ENCODE measurements at regions not wholly inside any gene's neighbourhood (a gene's known extent, or its start where the extent isn't known, plus 50 kb on each side); places are given as distances from the start of the nearest gene placed in this dataset.

DNA sequence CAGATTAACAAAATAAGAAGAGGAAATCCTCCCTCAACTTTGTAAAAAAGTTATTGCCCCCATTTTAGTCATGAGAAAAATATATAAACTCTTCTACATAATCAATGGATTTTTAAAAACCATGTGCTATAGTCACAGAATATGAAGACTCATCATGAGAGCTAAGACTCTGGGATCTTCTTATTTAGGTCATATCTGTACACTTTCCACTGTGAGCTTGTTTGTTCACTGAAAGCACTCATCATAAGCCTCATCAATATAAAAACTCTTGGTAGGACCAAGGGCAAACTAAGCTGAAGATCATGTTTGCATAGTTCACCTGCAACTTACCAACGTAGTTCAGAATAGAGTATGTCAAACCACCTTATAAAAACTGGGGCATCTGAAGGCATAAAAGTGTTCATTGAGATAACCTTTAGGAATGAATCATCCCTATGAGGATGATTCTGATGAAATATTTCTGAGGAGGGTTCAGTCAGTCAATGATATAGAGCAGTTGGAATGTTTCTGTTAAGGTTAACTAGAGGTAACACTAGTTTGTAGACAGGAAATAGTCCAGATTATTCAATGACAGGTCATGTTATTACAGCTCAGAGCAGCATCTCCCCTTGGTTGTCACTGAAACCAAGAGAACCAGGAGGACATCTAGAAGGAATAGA is 289.9 kb upstream of the SMC2 start:
- Histone ChIP-seq H3K4me3 (replicated peaks in 1 of 3; ENCODE audit: insufficient read depth in 1 of 3, low read depth in 1 of 3, low read length in 3 of 3) (no peak overlapping the region), H3K9ac (replicated peaks; ENCODE audit: extremely low read depth, insufficient read depth, low read length) (no peak overlapping the region), H3K36me3 (ENCODE audit: control insufficient read depth in 2 of 2, extremely low read depth in 1 of 2, insufficient read depth in 2 of 2, low read length in 2 of 2) (no peaks in the 10 kb centered on the region), H3K9me1 (replicated peaks; ENCODE audit: control insufficient read depth, extremely low read depth, insufficient read depth, low read length) (no peaks in the 10 kb centered on the region), H3K4me2 (ENCODE audit: insufficient read depth, low read length) (no peak overlapping the region), H3K27me3 (ENCODE audit: control insufficient read depth in 2 of 2, insufficient read depth in 2 of 2, low read length in 2 of 2) (no peaks in the 10 kb centered on the region), H3K4me1 (ENCODE audit: control insufficient read depth, extremely low read depth, insufficient read depth, low read length) (no peaks in the 10 kb centered on the region), H3K27ac (ENCODE audit: insufficient read depth, low read depth, low read length) (no peak overlapping the region), H3K9me3 (replicated peaks; ENCODE audit: control insufficient read depth, insufficient read depth, low read length) (no peaks in the 10 kb centered on the region), H4K20me1 (replicated peaks; ENCODE audit: control insufficient read depth, extremely low read depth, insufficient read depth, low read length) (no peaks in the 10 kb centered on the region), H2AFZ (ENCODE audit: low read depth, low read length) (no peak overlapping the region), H3K79me2 (ENCODE audit: control insufficient read depth, insufficient read depth, low read length) (no peaks in the 10 kb centered on the region)
- intact Hi-C loops (cut with micrococcal nuclease) (no loop called here), dilution Hi-C loops (cut with MboI; ENCODE audit: extremely low pct_ligation_motif_present, low sequenced_read_pairs) (no loop called here)
- DNase-seq (ENCODE audit: low read depth, low spot score) (no peak), FAIRE-seq (no peak)
- CTCF ChIA-PET, result no interaction called here
- POLR2A ChIA-PET, result no interaction called here
- no TSS peak for BruUV-seq (replicated peaks)
- TF ChIP-seq MYC (IDR thresholded peaks at IDR 0.05; ENCODE audit: low read depth, low read length), result no peak
- TF ChIP-seq JUN (IDR thresholded peaks at IDR 0.05; ENCODE audit: borderline replicate concordance, insufficient read depth, insufficient read length, low read depth), result no peak
- no peak for TF ChIP-seq EZH2 (IDR thresholded peaks at IDR 0.05; ENCODE audit: borderline replicate concordance, low read depth, low read length, severe bottlenecking)
- TF ChIP-seq, protein P1, sequence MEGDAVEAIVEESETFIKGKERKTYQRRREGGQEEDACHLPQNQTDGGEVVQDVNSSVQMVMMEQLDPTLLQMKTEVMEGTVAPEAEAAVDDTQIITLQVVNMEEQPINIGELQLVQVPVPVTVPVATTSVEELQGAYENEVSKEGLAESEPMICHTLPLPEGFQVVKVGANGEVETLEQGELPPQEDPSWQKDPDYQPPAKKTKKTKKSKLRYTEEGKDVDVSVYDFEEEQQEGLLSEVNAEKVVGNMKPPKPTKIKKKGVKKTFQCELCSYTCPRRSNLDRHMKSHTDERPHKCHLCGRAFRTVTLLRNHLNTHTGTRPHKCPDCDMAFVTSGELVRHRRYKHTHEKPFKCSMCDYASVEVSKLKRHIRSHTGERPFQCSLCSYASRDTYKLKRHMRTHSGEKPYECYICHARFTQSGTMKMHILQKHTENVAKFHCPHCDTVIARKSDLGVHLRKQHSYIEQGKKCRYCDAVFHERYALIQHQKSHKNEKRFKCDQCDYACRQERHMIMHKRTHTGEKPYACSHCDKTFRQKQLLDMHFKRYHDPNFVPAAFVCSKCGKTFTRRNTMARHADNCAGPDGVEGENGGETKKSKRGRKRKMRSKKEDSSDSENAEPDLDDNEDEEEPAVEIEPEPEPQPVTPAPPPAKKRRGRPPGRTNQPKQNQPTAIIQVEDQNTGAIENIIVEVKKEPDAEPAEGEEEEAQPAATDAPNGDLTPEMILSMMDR (IDR thresholded peaks at IDR 0.05; ENCODE audit: extremely low read depth in 1 of 2, insufficient read depth in 1 of 2, low read depth in 1 of 2, low read length in 2 of 2), result no peak

DNA sequence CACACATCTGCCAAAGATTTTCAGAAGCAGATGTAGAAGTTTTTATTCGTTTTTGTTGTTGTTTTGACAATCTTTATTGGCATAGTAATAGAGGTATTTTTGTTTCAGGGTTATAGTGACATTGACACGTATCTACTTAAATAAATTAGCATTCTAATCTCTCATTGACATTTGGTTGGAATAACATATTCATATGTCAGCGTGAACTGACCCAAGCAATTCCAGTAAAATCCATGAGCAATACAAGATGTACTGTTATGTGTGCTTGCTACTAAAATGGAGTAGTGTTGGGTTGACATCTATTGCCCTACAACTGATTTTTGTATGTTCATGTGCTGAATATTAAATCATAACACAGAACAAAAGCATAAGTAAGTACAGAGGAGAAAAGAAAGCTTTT is 284.4 kb upstream of the SMC2 start:
- Histone ChIP-seq H3K9ac (replicated peaks; ENCODE audit: extremely low read depth, insufficient read depth, low read length) (no peak overlapping the region), H3K27me3 (ENCODE audit: control insufficient read depth in 2 of 2, insufficient read depth in 2 of 2, low read length in 2 of 2) (no peaks in the 10 kb centered on the region), H3K36me3 (ENCODE audit: control insufficient read depth in 2 of 2, extremely low read depth in 1 of 2, insufficient read depth in 2 of 2, low read length in 2 of 2) (no peaks in the 10 kb centered on the region), H2AFZ (ENCODE audit: low read depth, low read length) (no peak overlapping the region), H3K79me2 (ENCODE audit: control insufficient read depth, insufficient read depth, low read length) (no peaks in the 10 kb centered on the region), H3K4me3 (replicated peaks in 1 of 3; ENCODE audit: insufficient read depth in 1 of 3, low read depth in 1 of 3, low read length in 3 of 3) (no peak overlapping the region), H3K27ac (ENCODE audit: insufficient read depth, low read depth, low read length) (no peak overlapping the region), H3K4me2 (ENCODE audit: insufficient read depth, low read length) (no peak overlapping the region), H4K20me1 (replicated peaks; ENCODE audit: control insufficient read depth, extremely low read depth, insufficient read depth, low read length) (no peaks in the 10 kb centered on the region), H3K9me3 (replicated peaks; ENCODE audit: control insufficient read depth, insufficient read depth, low read length) (peaks cover 3% of the 10 kb centered on the region), H3K9me1 (replicated peaks; ENCODE audit: control insufficient read depth, extremely low read depth, insufficient read depth, low read length) (no peaks in the 10 kb centered on the region), H3K4me1 (ENCODE audit: control insufficient read depth, extremely low read depth, insufficient read depth, low read length) (no peaks in the 10 kb centered on the region)
- TF ChIP-seq JUN (IDR thresholded peaks at IDR 0.05; ENCODE audit: borderline replicate concordance, insufficient read depth, insufficient read length, low read depth) (no peak), EZH2 (IDR thresholded peaks at IDR 0.05; ENCODE audit: borderline replicate concordance, low read depth, low read length, severe bottlenecking) (no peak), MYC (IDR thresholded peaks at IDR 0.05; ENCODE audit: low read depth, low read length) (no peak), FOS (IDR thresholded peaks at IDR 0.05; ENCODE audit: borderline replicate concordance, insufficient read depth, low read length) (no peak), POLR2A (IDR thresholded peaks at IDR 0.05; ENCODE audit: low read depth, low read length) (no peak), POLR2AphosphoS5 (IDR thresholded peaks at IDR 0.05; ENCODE audit: insufficient read depth, low read depth, low read length) (no peak), GATA2 (IDR thresholded peaks at IDR 0.05; ENCODE audit: insufficient read depth, insufficient read length, low read depth, low read length) (no peak)
- TF ChIP-seq, protein P1 (IDR thresholded peaks at IDR 0.05; ENCODE audit: extremely low read depth in 1 of 2, insufficient read depth in 1 of 2, low read depth in 1 of 2, low read length in 2 of 2), result no peak
- TF ChIP-seq, protein P2, sequence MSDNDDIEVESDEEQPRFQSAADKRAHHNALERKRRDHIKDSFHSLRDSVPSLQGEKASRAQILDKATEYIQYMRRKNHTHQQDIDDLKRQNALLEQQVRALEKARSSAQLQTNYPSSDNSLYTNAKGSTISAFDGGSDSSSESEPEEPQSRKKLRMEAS (IDR thresholded peaks at IDR 0.05; ENCODE audit: insufficient read depth, insufficient read length), result no peak
- DNase-seq (ENCODE audit: low read depth, low spot score), result no peak
- dilution Hi-C loops (cut with MboI; ENCODE audit: extremely low pct_ligation_motif_present, low sequenced_read_pairs), result no loop called here
- ChIA-PET POLR2A (no interaction called here), CTCF (no interaction called here)
- no TSS peak for BruUV-seq (replicated peaks)
- FAIRE-seq, result no peak
- intact Hi-C loops (cut with micrococcal nuclease), result no loop called here
